HL-60 (cell line): ENCODE measurements at regions not wholly inside any gene's neighbourhood (a gene's known extent, or its start where the extent isn't known, plus 50 kb on each side); places are given as distances from the start of the nearest gene placed in this dataset.

Experiments used
- GABPA ChIP-seq: IDR thresholded peaks from 2 replicates; pipeline ENCODE4 v1.6.1; 2012; ENCODE audit warnings: low read depth
- POLR2AphosphoS5 ChIP-seq: IDR thresholded peaks from 2 replicates; pipeline ENCODE4 v1.6.1; 2012; ENCODE audit warnings: low read depth
- SPI1 ChIP-seq: IDR thresholded peaks from 2 replicates; pipeline ENCODE4 v1.6.1; 2012; ENCODE audit warnings: low read depth, mild to moderate bottlenecking, borderline replicate concordance
- TF ChIP-seq, protein P1 (sequence below): IDR thresholded peaks from one replicate; pipeline ENCODE4 v1.5.1; 2011; ENCODE audit warnings: low read length, control low read depth, inconsistent platforms; ENCODE audit not compliant: insufficient read depth
- TF ChIP-seq, protein P2 (sequence below): IDR thresholded peaks from 2 replicates; pipeline ENCODE4 v1.6.1; 2012; ENCODE audit warnings: low read depth; ENCODE audit not compliant: insufficient replicate concordance

DNA sequence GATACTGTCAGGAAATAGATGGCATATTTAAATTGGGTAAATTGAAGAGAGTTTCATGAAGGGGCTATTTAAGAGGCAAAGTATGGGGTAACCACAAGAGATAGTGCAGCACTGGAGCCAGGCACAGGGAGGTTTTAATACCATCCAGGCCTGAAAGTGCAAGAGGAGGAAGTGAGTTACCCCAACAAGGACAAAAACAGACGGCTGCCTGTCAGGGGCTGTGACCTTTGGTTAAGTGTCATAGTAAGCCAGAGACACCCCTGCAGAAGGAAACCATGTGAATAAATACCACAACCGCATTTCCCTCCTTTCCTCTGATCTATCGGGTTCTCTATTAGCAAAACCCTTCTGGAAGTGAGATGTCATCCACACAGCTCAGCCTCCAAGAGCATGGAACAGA is 122.0 kb upstream of the DHRS4 start:
- TF ChIP-seq POLR2AphosphoS5 (peak; percentile 58; the same call in 1 of the 2 replicates), GABPA (no peak), SPI1 (peak; percentile 77)
- TF ChIP-seq, protein P1, sequence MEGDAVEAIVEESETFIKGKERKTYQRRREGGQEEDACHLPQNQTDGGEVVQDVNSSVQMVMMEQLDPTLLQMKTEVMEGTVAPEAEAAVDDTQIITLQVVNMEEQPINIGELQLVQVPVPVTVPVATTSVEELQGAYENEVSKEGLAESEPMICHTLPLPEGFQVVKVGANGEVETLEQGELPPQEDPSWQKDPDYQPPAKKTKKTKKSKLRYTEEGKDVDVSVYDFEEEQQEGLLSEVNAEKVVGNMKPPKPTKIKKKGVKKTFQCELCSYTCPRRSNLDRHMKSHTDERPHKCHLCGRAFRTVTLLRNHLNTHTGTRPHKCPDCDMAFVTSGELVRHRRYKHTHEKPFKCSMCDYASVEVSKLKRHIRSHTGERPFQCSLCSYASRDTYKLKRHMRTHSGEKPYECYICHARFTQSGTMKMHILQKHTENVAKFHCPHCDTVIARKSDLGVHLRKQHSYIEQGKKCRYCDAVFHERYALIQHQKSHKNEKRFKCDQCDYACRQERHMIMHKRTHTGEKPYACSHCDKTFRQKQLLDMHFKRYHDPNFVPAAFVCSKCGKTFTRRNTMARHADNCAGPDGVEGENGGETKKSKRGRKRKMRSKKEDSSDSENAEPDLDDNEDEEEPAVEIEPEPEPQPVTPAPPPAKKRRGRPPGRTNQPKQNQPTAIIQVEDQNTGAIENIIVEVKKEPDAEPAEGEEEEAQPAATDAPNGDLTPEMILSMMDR: no peak
- TF ChIP-seq, protein P2, sequence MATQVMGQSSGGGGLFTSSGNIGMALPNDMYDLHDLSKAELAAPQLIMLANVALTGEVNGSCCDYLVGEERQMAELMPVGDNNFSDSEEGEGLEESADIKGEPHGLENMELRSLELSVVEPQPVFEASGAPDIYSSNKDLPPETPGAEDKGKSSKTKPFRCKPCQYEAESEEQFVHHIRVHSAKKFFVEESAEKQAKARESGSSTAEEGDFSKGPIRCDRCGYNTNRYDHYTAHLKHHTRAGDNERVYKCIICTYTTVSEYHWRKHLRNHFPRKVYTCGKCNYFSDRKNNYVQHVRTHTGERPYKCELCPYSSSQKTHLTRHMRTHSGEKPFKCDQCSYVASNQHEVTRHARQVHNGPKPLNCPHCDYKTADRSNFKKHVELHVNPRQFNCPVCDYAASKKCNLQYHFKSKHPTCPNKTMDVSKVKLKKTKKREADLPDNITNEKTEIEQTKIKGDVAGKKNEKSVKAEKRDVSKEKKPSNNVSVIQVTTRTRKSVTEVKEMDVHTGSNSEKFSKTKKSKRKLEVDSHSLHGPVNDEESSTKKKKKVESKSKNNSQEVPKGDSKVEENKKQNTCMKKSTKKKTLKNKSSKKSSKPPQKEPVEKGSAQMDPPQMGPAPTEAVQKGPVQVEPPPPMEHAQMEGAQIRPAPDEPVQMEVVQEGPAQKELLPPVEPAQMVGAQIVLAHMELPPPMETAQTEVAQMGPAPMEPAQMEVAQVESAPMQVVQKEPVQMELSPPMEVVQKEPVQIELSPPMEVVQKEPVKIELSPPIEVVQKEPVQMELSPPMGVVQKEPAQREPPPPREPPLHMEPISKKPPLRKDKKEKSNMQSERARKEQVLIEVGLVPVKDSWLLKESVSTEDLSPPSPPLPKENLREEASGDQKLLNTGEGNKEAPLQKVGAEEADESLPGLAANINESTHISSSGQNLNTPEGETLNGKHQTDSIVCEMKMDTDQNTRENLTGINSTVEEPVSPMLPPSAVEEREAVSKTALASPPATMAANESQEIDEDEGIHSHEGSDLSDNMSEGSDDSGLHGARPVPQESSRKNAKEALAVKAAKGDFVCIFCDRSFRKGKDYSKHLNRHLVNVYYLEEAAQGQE: no peak
